Mesenchymal stem cell (in vitro differentiated cells and primary cell): ENCODE measurements at regions not wholly inside any gene's neighbourhood (a gene's known extent, or its start where the extent isn't known, plus 50 kb on each side); places are given as distances from the start of the nearest gene placed in this dataset.

ENCODE experiments used
- DNase-seq: peaks from one replicate; pipeline ENCODE4 v3.0.0-alpha.2; 2013
- H2AFZ ChIP-seq: one replicate; pipeline ENCODE4 v1.6.1; 2013; ENCODE audit warnings: low read depth, mild to moderate bottlenecking, control low read depth, inconsistent platforms, low read length, moderate library complexity
- H2AK5ac ChIP-seq: 2 replicates; pipeline ENCODE4 v1.6.1; 2013; ENCODE audit warnings: low read length, moderate library complexity, mild to moderate bottlenecking, inconsistent platforms; ENCODE audit not compliant: severe bottlenecking
- H2BK120ac ChIP-seq: one replicate; pipeline ENCODE4 v1.6.1; 2013; ENCODE audit warnings: low read depth, mild to moderate bottlenecking, inconsistent platforms, low read length, moderate library complexity
- H2BK12ac ChIP-seq, 2 experiments: one replicate each; pipeline ENCODE4 v1.6.1; 2013; ENCODE audit warnings: inconsistent platforms in 2 of 2, low read length in 2 of 2, mild to moderate bottlenecking in 2 of 2, moderate library complexity in 2 of 2, control low read depth in 1 of 2
- H2BK15ac ChIP-seq: one replicate; pipeline ENCODE4 v1.6.1; 2013; ENCODE audit warnings: mild to moderate bottlenecking, low read depth, inconsistent platforms; ENCODE audit not compliant: poor library complexity, severe bottlenecking
- H2BK5ac ChIP-seq: 2 replicates; pipeline ENCODE4 v1.6.1; 2013; ENCODE audit warnings: low read depth, mild to moderate bottlenecking, low read length, control low read depth, inconsistent platforms; ENCODE audit not compliant: poor library complexity, severe bottlenecking
- H3K14ac ChIP-seq, 2 experiments: one replicate each; pipeline ENCODE4 v1.6.1; 2013; ENCODE audit warnings: inconsistent platforms in 2 of 2, low read length in 2 of 2, control low read depth in 1 of 2, mild to moderate bottlenecking in 1 of 2, moderate library complexity in 1 of 2
- H3K18ac ChIP-seq, 2 experiments: one replicate each; pipeline ENCODE4 v1.6.1; 2013; ENCODE audit warnings: inconsistent platforms in 2 of 2, low read length in 2 of 2, control low read depth in 1 of 2, low read depth in 1 of 2, mild to moderate bottlenecking in 1 of 2
- H3K23ac ChIP-seq, 2 experiments: one replicate each; pipeline ENCODE4 v1.6.1; 2013; ENCODE audit warnings: inconsistent platforms in 2 of 2, low read length in 2 of 2, mild to moderate bottlenecking in 2 of 2, moderate library complexity in 2 of 2, control low read depth in 1 of 2
- H3K27ac ChIP-seq: 2 replicates; pipeline ENCODE4 v1.5.1; 2013; ENCODE audit warnings: mild to moderate bottlenecking, moderate library complexity, low read length, control low read depth, inconsistent platforms; ENCODE audit not compliant: poor library complexity, severe bottlenecking
- H3K27me3 ChIP-seq, 2 experiments: 2 replicates each; pipeline versions ENCODE4 v1.6.1 to v1.7.0; 2013; ENCODE audit warnings: low read length in 2 of 2, mild to moderate bottlenecking in 2 of 2, moderate library complexity in 2 of 2, control low read depth in 1 of 2, inconsistent platforms in 1 of 2; ENCODE audit not compliant: control insufficient read depth in 1 of 2, insufficient read depth in 1 of 2
- H3K36me3 ChIP-seq, 2 experiments: 2 replicates each; pipeline versions ENCODE4 v1.6.1 to v1.7.0; 2013; ENCODE audit warnings: low read length in 2 of 2, control low read depth in 1 of 2, inconsistent platforms in 1 of 2, low read depth in 1 of 2, mild to moderate bottlenecking in 1 of 2; ENCODE audit not compliant: insufficient read depth in 2 of 2, control insufficient read depth in 1 of 2
- H3K4ac ChIP-seq, 2 experiments: one replicate each; pipeline ENCODE4 v1.6.1; 2013; ENCODE audit warnings: inconsistent platforms in 2 of 2, low read length in 2 of 2, mild to moderate bottlenecking in 2 of 2, moderate library complexity in 2 of 2, control low read depth in 1 of 2, low read depth in 1 of 2
- H3K4me1 ChIP-seq: 2 replicates; pipeline ENCODE4 v1.6.1; 2013; ENCODE audit warnings: low read depth, low read length, control low read depth; ENCODE audit not compliant: control insufficient read depth, insufficient read depth
- H3K4me2 ChIP-seq: 2 replicates; pipeline ENCODE4 v1.6.1; 2013; ENCODE audit warnings: low read length, mild to moderate bottlenecking, inconsistent platforms; ENCODE audit not compliant: poor library complexity, severe bottlenecking
- H3K4me3 ChIP-seq, 2 experiments: 2 replicates each; pipeline versions ENCODE4 v1.5.1 to v1.7.0; 2013; ENCODE audit warnings: low read length in 2 of 2, mild to moderate bottlenecking in 2 of 2, control low read depth in 1 of 2, low read depth in 1 of 2; ENCODE audit not compliant: insufficient read depth in 1 of 2
- H3K79me1 ChIP-seq: replicated peaks from 2 replicates; pipeline ENCODE4 v1.6.1; 2013; ENCODE audit warnings: mild to moderate bottlenecking, control low read depth, low read length, inconsistent platforms; ENCODE audit not compliant: poor library complexity, severe bottlenecking
- H3K9ac ChIP-seq: 2 replicates; pipeline ENCODE4 v1.7.0; 2013; ENCODE audit warnings: mild to moderate bottlenecking, low read length, moderate library complexity
- H3K9me3 ChIP-seq: 2 replicates; pipeline ENCODE4 v1.7.0; 2013; ENCODE audit warnings: mild to moderate bottlenecking, low read length; ENCODE audit not compliant: control insufficient read depth
- H4K8ac ChIP-seq: one replicate; pipeline ENCODE4 v1.6.1; 2013; ENCODE audit warnings: inconsistent platforms, mild to moderate bottlenecking, low read length, moderate library complexity
- H4K91ac ChIP-seq: one replicate; pipeline ENCODE4 v1.6.1; 2013; ENCODE audit warnings: mild to moderate bottlenecking, low read length, inconsistent platforms
- WGBS: methylation state at CpG from one replicate; pipeline ENCODE4 v1.1.7; 2013; ENCODE audit warnings: mixed read lengths; 5-methylcytosine and 5-hydroxymethylcytosine counted together

DNA sequence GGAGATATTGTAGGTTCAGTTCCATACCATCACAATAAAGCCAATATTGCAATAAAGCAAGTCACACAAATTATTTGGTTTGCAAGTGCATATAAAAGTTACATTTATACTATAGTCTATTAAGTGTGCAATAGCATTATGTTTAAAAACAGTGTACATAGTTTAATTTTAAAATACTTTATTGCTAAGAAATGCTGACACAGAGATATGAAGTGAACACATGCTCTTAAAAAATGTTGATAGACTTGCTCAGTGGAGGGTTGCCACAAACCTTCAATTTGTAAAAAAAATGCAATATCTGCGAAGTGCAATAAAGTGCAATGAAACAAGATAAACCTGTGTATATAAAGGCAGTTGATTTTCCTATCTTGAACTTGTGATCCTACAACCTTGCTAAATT lies 161.5 kb downstream of the PRDM13 start:
- H3K23ac ChIP-seq = no peak overlapping the region
- WGBS = 100% methylated on average over 1 of the region's 1 CpG
- H4K91ac ChIP-seq = no peak overlapping the region
- H3K4me1 ChIP-seq = no peaks in the 10 kb centered on the region
- no peak overlapping the region for H2BK12ac ChIP-seq
- no peak overlapping the region for H3K4ac ChIP-seq
- no peaks in the 10 kb centered on the region for H3K9me3 ChIP-seq
- no peaks in the 10 kb centered on the region for H3K27me3 ChIP-seq
- no peaks in the 10 kb centered on the region for H3K36me3 ChIP-seq
- no peak overlapping the region for H3K4me3 ChIP-seq
- no peak overlapping the region for H2AK5ac ChIP-seq
- no peak overlapping the region for H3K14ac ChIP-seq
- H2BK15ac ChIP-seq = no peak overlapping the region
- H3K9ac ChIP-seq = no peak overlapping the region
- H2BK120ac ChIP-seq = no peak overlapping the region
- H3K18ac ChIP-seq = no peak overlapping the region
- no peaks in the 10 kb centered on the region for H3K79me1 ChIP-seq
- no peak for DNase-seq
- no peak overlapping the region for H4K8ac ChIP-seq
- H3K27ac ChIP-seq = no peak overlapping the region
- H2AFZ ChIP-seq = no peak overlapping the region
- H2BK5ac ChIP-seq = no peak overlapping the region
- no peak overlapping the region for H3K4me2 ChIP-seq

DNA sequence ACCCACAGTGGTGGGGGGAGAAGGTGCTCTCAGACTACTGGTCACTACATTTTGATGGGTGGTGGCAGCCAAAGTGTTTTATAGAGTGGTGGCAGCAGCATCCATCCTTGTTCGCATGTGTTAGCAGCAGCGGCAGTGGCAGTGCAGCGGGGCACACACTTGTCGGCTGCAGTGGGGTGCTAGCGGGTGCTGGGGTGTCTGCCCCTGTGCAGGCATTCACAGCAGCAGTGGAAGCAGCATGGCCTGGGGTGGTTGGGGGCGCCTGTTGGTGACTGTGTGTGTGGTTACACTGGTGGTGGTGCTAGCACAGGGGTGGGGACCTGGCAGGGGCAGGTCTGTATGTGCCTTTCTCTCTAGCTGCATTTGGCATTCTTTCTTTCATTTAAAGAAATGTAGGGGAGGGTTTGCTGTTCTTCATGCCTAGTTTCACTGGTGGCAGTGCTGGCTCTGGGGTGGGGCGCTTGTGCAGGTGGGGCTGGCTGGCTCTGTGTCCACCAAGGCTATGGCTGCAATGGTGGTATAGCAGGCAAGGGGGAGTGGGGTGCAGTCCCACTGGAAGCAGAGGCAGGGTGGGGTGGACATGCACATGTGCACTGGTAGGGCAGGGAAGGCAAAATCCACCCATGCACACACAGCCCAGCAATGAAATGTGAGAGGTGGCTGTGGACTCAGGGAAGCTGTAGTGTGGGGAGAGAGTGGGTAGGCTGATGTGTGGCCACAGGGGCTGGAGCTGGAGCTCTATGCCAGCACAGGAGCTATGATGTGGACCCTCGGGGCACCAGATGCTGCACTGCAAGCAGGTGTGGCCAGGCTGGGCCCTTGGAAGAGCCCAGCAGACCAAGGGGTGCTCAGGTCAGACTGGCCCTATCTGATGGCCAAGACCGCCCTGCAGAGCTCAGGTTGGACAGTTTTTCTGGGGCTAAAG lies 173.3 kb downstream of the PRDM13 start:
- Histone ChIP-seq H3K9ac (no peak overlapping the region), H3K4me2 (no peak overlapping the region), H3K14ac (peak overlapping the region in 1 of 2 experiments; percentile 31), H2BK12ac (no peak overlapping the region), H2BK5ac (no peak overlapping the region), H2BK15ac (no peak overlapping the region), H4K8ac (no peak overlapping the region), H3K9me3 (no peaks in the 10 kb centered on the region), H3K4ac (no peak overlapping the region), H3K27ac (no peak overlapping the region), H3K27me3 (peaks cover 0 to 11% of the 10 kb centered on the region in 2 experiments), H2AFZ (no peak overlapping the region), H4K91ac (no peak overlapping the region), H3K4me1 (no peaks in the 10 kb centered on the region), H3K4me3 (no peak overlapping the region), H3K79me1 (no peaks in the 10 kb centered on the region), H3K36me3 (no peaks in the 10 kb centered on the region), H3K23ac (no peak overlapping the region), H2AK5ac (no peak overlapping the region), H3K18ac (no peak overlapping the region), H2BK120ac (no peak overlapping the region)
- DNase-seq = no peak
- 80% methylated on average over 8 of the region's 9 CpGs for WGBS

GRCh38 chr6:99780556-99780885 lies 173.9 kb downstream of the PRDM13 start:
- H2BK5ac ChIP-seq = no peak overlapping the region
- H3K23ac ChIP-seq = no peak overlapping the region
- no peaks in the 10 kb centered on the region for H3K36me3 ChIP-seq
- H3K27ac ChIP-seq = no peak overlapping the region
- H2BK12ac ChIP-seq = no peak overlapping the region
- no peaks in the 10 kb centered on the region for H3K9me3 ChIP-seq
- no peak overlapping the region for H4K8ac ChIP-seq
- H3K9ac ChIP-seq = no peak overlapping the region
- H2AFZ ChIP-seq = no peak overlapping the region
- DNase-seq = no peak
- no peak overlapping the region for H3K18ac ChIP-seq
- no peaks in the 10 kb centered on the region for H3K79me1 ChIP-seq
- H4K91ac ChIP-seq = no peak overlapping the region
- no peak overlapping the region for H2BK15ac ChIP-seq
- no peak overlapping the region for H3K14ac ChIP-seq
- peaks cover 0 to 13% of the 10 kb centered on the region in 2 experiments for H3K27me3 ChIP-seq
- no peak overlapping the region for H3K4ac ChIP-seq
- H3K4me1 ChIP-seq = no peaks in the 10 kb centered on the region
- WGBS = 84% methylated on average over 3 of the region's 3 CpGs
- H2BK120ac ChIP-seq = no peak overlapping the region
- H2AK5ac ChIP-seq = no peak overlapping the region
- no peak overlapping the region for H3K4me3 ChIP-seq
- no peak overlapping the region for H3K4me2 ChIP-seq

DNA sequence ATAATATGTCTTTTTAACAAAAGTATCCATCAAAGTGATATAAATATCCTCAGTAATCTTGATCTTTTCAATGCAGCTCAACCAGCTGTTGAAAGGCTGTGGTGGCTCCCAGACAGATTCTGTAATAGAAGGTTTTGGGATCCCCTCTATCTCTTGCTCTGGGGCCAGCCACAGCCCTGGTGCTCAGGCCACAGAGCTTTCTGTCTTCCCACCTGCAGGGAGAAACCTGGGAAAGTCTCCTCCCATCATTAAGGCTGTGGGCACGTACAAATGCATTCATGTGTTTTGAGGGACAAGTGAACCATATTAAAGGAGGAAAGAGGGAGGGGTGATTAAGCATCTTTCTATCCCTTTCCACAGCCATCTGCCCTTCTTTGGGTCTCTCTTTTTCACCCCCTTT lies 183.1 kb downstream of the PRDM13 start:
- Histone ChIP-seq H3K4me3 (no peak overlapping the region), H3K9me3 (no peaks in the 10 kb centered on the region), H3K79me1 (no peaks in the 10 kb centered on the region), H3K27me3 (peaks cover 18 to 19% of the 10 kb centered on the region in 2 experiments), H2BK15ac (no peak overlapping the region), H3K4me2 (no peak overlapping the region), H2AFZ (no peak overlapping the region), H3K9ac (no peak overlapping the region), H2BK12ac (no peak overlapping the region), H3K4ac (no peak overlapping the region), H2BK120ac (no peak overlapping the region), H3K18ac (no peak overlapping the region), H3K36me3 (no peaks in the 10 kb centered on the region), H4K91ac (no peak overlapping the region), H2AK5ac (no peak overlapping the region), H2BK5ac (no peak overlapping the region), H3K27ac (no peak overlapping the region), H3K23ac (no peak overlapping the region), H3K4me1 (no peaks in the 10 kb centered on the region), H3K14ac (no peak overlapping the region), H4K8ac (no peak overlapping the region)
- no peak for DNase-seq
- 13% methylated on average over 1 of the region's 1 CpG for WGBS
